SU-DHL-6 (cell line): ENCODE measurements at regions not wholly inside any gene's neighbourhood (a gene's known extent, or its start where the extent isn't known, plus 50 kb on each side); places are given as distances from the start of the nearest gene placed in this dataset.

Experiments
- EZH2phosphoT487 ChIP-seq: fragments of 200-600 bp; sonication (generic), shearing (Covaris generic); conservative IDR thresholded peaks from 2 replicates; pipeline ENCODE4 v1.6.1; 2018; ENCODE audit warnings: mild to moderate bottlenecking, antibody characterized with exemption, low read length, moderate library complexity, mixed read lengths
- TF ChIP-seq, protein P1 (sequence below): fragments of 200-600 bp; sonication (generic); IDR thresholded peaks from one replicate; pipeline ENCODE4 v1.5.1; 2017; ENCODE audit warnings: antibody characterized with exemption, mild to moderate bottlenecking, low read length, moderate library complexity; ENCODE audit not compliant: insufficient read depth, poor library complexity, severe bottlenecking

DNA sequence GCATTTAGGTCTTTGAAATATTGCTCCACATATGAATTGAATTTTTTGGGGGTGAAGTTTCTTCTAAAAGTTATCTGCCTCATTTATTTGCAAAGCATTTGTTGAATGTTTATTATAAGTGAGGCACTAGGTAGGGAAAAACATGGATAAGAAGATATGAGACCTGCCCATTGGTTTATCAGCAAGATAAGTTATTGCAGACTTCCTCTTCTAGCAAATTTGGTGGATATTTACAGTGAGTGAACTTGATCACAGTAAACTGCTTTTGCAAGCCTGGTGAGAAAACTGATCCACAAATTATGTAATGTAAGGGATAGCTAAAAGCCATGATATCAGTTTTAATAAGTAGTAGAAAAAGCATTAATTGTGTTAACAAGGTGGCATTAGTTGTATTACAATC, 364.8 kb downstream of the SOCS6 start:
- TF ChIP-seq, protein P1, sequence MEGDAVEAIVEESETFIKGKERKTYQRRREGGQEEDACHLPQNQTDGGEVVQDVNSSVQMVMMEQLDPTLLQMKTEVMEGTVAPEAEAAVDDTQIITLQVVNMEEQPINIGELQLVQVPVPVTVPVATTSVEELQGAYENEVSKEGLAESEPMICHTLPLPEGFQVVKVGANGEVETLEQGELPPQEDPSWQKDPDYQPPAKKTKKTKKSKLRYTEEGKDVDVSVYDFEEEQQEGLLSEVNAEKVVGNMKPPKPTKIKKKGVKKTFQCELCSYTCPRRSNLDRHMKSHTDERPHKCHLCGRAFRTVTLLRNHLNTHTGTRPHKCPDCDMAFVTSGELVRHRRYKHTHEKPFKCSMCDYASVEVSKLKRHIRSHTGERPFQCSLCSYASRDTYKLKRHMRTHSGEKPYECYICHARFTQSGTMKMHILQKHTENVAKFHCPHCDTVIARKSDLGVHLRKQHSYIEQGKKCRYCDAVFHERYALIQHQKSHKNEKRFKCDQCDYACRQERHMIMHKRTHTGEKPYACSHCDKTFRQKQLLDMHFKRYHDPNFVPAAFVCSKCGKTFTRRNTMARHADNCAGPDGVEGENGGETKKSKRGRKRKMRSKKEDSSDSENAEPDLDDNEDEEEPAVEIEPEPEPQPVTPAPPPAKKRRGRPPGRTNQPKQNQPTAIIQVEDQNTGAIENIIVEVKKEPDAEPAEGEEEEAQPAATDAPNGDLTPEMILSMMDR: no peak
- TF ChIP-seq EZH2phosphoT487: no peak
